GM08714 (cell line): ENCODE measurements at regions not wholly inside any gene's neighbourhood (a gene's known extent, or its start where the extent isn't known, plus 50 kb on each side); places are given as distances from the start of the nearest gene placed in this dataset.
"Not testable (repeated sequence)": the region's sequence is repeated elsewhere in the genome, so short reads cannot be mapped to it uniquely, and the experiment has no call there.

Experiments
- H3K4me3 ChIP-seq: fragments of 200-500 bp; sonication (Bioruptor generic); 2 replicates; pipeline ENCODE4 v1.5.1; 2014; ENCODE audit warnings: mild to moderate bottlenecking, low read length, inconsistent platforms
- ZNF274 ChIP-seq: IDR thresholded peaks from 2 replicates; pipeline ENCODE4 v1.6.1; 2012; ENCODE audit warnings: mild to moderate bottlenecking, low read depth, low read length

DNA sequence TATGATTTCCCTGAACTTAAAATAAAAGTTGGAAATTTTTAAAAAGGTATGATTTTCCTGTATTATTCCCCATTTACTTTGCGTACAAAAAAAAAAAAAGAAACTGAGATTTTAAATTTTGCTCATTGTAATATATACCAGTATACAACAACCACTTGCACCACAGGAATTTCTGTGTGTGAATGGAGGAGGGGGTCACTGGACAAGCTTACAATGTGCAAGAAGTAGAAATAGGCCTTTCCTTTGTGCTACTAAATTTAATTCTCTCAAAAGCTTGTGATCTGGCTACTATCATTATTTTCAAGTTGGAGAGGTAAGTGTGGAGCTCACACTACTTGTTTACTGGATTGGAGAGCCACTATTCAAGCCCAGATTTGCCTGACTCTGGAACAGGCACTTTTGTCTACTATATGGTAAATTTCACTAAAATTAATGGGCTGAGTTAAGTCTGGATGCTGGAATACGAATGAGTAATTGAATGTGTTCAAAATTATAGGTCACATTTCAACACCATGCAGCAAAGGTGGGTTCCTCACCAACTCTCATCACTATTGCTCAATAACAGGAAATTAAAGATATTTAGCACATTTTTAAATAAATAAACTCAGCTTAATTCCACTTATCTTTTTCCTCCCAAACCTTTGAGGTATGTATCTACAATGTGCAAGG is 148.0 kb upstream of the MBNL1 start:
- no peak overlapping the region for H3K4me3 ChIP-seq

DNA sequence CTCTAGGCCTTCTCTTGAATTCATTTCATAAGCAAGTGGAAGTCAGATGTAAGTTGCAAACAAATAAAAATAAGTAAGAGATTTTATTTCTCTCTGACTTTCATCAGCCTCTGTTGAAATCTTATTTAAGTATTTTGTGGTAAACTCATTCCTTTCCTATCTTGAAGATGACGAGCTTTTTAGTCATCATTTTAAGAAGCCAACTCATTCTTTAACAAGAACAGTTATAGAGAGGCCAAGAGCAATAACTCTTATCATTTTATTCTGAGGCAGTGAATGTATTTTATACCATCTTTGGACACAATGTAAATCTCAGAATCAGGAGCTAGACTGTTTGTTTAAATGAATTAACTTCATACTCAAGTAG is 147.5 kb upstream of the MBNL1 start:
- H3K4me3 ChIP-seq, result no peak overlapping the region
- TF ChIP-seq ZNF274, result no peak

More for the DNA sequence above, 148.0 kb upstream of the MBNL1 start:
- no peak for TF ChIP-seq ZNF274

DNA sequence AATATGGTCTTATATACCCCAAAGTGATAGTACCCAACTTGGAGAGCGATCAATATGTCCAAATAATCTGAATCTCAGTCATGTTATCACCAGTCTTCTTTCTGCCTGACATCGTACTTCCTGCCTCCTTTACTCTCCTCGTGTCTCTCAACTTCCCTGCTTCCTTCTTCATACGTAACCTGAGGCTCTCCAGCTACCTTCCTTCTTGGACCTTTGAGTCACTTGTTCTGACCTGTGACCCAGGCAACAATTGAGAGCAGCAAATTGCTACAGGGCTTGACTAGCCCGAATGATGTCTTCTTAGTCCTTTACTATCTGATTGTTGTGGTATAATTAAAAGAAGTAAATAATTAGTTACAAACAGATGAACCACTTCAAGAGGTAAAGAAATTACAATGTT is 145.9 kb upstream of the MBNL1 start:
- H3K4me3 ChIP-seq, result no peak overlapping the region
- TF ChIP-seq ZNF274, result no peak

DNA sequence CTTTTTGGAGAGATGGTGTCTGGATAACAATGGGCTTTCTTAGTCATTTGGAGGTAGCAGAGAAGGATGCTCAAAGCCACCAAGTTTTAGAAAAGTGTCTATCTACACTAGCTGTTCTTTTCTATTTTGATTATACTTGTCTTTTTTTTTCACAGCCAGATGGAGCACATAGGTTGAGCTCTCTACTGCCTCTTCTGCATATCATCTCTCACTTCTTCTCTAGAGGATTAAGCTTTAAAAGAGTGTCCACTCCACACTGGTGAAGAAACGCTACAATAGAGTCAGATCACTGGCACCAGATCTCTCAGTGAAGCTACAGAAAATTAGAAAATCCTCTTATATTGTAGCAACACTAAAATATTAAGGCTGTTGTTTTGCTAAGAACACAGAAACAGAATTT is 145.3 kb upstream of the MBNL1 start:
- TF ChIP-seq ZNF274, result no peak

DNA sequence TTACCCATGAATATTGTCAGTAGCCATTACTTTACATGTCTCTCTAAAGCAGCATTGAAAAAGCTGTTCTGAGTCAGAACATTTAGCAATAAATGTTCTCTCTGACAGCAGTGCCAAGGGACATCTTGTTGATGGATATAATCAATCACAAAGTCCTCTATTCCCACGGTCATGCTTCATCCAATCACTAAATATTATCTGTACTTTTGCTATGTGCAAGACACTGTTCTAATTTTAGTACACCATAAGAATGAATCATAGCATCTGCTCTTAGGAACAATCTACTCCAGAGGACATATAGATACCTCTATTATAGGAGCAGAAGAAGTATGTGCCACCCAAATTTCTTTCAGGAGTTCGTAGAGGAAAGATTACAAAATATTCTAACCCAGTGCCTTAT is 142.5 kb upstream of the MBNL1 start:
- H3K4me3 ChIP-seq, result no peak overlapping the region
- no peak for TF ChIP-seq ZNF274

More for the DNA sequence above, 145.3 kb upstream of the MBNL1 start:
- no peak overlapping the region for H3K4me3 ChIP-seq

DNA sequence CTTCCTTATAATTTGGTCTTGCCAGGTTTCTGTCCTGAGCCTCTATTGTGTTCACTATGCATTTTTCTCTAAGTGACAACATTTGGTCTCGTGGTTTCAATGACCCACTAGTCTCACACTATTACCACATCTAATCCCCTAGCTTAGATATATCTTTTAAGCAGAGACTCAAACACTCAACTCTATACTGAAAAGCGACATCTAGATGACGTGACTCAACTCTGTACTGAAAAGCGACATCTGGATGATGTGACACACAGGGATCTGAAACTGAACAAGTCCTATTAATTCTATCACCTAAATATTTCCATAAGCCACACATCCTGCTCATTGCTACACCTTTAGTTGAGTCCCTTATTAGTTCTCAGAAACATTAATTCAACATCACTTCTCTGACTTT is 141.7 kb upstream of the MBNL1 start:
- TF ChIP-seq ZNF274, result no peak
- H3K4me3 ChIP-seq, result no peak overlapping the region

DNA sequence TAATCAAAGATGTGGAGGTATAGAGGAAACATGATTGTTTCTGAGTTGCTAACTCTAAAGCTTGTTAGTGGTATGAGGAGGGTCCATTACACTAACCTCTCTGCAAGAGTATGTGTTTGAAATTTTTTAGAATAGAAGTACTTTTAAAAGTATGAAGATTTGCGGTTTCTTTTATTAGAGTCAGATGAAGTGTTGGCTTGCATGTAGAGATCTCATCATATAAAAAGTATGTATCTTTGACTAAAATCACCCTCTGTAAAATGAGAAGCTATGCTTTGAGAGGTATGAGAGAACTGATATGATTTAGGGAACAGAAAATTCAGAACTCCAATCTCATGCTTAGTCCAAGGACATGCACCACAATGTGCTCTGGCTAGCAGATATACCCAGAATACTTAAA is 140.4 kb upstream of the MBNL1 start:
- no peak overlapping the region for H3K4me3 ChIP-seq
- no peak for TF ChIP-seq ZNF274

DNA sequence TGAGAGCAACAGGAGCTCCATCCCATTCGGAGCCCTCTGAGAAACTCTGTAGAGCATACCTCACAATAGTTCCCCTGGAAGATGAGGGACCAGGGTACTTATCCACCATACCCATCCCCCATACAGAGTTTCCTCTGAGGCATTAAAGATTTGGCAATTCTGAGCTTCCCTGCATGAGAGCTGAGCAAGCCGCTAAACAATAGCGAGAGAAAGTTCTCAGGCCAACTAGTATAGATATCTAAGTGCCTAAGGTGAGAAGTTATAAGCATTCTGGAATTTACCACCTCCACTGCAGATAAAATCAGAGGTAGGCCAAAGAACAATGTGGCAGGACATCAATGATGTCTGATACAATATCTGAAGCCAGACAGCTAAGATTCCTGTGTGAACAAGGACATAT is 129.1 kb upstream of the MBNL1 start:
- TF ChIP-seq ZNF274, result no peak
- no peak overlapping the region for H3K4me3 ChIP-seq

DNA sequence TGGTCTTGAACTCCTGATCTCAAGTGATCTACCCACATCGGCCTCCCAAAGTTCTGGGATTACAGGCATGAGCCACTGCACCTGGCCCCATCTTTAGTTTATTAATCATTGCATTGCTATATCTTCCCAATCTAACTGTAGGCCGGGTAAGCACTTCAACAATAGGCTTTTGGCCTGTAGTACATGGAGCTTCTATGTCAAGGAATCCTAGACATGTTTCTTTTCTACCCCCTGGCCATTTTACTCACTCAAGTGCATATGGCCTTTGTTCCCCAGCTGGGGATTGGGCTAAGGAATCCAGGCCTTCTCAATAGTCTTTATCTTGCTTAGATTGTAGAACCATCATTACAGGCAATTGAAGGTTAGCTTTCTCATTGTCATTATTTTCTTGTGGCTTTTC is 122.3 kb upstream of the MBNL1 start:
- H3K4me3 ChIP-seq, result no peak overlapping the region
- no peak for TF ChIP-seq ZNF274

DNA sequence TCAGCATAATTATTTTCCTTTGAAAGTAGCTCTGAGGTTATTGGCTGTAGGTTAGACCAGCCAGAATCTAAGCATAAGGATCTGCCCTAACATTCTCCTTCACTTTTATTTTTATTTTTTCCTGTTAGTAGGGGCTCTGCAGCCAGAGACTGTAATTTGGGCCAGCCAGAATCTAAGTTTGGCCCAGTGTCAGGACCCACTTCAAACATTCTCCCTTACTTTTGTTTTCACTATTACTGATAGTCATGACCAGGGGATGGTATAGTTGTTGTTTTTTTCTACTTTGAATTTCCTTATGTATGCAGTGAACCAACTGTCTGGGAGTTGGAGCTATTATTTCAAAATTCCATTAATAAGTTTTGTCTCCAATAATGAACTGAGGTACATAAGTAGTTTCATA is 121.0 kb upstream of the MBNL1 start:
- H3K4me3 ChIP-seq, result no peak overlapping the region
- no peak for TF ChIP-seq ZNF274

DNA sequence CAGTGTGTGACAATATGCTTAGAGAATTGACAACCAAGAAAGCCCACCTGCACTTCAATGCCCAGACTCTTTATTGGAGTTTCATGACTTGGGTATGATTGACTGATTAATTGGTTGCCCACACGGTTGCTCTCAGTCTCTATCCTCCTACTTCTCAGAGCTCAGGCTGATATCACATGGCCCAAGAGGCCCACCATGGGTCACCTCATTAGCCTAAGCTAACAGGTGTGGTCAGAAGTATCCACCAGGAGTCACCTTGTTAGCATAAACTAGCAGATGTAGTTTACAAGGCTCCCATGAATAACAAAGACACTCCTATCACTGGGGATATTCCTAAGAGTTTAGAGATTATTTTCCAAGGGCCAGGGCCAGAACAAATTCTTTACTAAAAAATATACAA is 120.2 kb upstream of the MBNL1 start:
- H3K4me3 ChIP-seq, result no peak overlapping the region
- no peak for TF ChIP-seq ZNF274

DNA sequence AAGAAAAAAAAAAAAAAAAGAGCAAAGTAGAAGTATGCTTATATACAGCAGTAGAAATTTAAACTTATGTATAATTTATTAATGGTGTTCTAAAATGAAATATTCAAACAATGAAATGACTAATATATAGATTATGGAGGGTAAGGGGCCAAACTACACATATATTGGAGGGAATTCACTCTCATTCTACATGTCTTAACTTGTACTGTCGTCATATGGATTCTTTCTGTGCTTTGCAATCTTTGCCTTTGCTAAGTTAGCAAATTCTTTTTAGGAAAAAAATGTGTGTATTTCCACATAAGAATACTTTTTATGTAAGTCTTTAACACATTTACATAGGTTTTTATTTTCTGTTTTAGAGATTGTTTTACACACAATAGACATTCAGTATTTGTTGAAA is 118.9 kb upstream of the MBNL1 start:
- no peak for TF ChIP-seq ZNF274
- no peak overlapping the region for H3K4me3 ChIP-seq

DNA sequence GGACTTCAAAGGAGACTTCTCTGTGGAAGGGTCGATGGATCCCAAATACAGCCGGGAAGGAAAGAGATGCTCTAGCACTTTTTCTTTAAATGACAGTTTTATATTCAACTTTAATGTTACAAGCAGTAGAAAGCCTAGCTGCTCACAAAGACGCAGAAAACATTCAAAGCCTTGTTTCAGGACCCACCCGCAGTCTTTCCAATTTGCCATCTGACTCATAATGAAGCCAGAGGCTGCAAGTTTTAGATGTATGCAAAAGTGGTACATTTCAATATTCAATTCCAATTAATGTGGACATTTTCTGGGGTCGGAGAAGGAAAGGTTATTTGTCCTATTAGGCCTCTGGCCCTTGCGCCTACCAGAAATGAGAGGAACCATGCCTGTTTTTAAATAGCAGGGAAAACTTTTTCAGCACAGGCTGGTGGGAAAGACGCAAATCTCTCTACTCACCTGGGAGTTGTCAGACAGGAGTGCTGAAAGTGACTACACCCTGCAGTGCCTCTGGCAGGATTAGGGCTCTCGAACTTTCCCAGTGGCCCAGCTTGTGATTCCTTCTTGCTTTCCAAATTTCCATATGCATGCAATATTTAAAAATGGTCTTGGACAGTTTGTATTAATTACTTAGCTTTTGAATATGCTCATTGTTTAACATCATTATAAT is 117.4 kb upstream of the MBNL1 start:
- no peak overlapping the region for H3K4me3 ChIP-seq
- no peak for TF ChIP-seq ZNF274

DNA sequence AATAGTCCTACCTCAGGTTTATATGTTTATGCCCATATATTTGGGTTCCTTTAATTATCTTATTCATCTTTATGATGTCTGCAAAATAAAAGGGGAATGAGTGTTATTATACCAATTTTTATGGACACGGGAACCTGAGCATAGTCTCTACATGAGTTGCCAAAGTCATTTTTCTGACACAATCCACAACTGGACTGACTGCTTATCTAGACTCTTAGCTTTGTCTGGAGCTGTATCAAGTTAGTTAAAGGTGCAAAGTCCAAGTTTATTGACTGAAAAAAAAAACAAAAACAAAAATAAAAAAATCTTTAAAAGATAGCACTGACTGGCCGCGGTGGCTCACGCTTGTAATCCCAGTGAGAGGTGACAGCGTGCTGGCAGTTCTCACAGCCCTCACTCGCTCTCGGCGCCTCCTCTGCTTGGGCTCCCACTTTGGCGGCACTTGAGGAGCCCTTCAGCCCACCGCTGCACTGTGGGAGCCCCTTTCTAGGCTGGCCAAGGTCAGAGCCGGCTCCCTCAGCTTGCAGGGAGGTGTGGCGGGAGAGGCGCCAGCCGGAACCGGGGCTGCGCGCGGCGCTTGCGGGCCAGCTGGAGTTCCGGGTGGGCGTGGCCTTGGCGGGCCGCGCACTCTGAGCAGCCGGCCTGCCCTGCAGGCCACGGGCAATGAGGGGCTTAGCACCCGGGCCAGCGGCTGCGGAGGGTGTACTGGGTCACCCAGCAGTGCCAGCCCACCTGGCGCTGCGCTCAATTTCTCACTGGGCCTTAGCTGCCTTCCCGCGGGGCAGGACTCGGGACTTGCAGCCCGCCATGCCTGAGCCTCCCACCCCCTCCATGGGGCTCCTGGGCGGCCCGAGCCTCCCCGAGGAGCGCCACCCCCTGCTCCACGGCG is 116.6 kb upstream of the MBNL1 start:
- not testable (repeated sequence) for H3K4me3 ChIP-seq

DNA sequence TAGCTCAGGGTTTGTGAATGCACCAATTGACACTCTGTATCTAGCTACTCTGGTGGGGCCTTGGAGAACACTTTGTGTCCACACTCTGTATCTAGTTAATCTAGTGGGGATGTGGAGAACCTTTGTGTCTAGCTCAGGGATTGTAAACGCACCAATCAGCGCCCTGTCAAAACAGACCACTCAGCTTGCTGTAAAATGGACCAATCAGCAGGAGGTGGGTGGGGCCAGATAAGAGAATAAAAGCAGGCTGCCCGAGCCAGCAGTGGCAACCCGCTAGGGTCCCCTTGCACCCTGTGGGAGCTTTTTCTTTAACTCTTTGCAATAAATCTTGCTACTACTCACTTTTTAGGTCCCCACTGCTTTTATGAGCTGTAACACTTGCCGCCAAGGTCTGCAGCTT is 115.6 kb upstream of the MBNL1 start:
- not testable (repeated sequence) for H3K4me3 ChIP-seq
